Upper lobe of right lung (tissue), 1 donor: ENCODE measurements at regions not wholly inside any gene's neighbourhood (a gene's known extent, or its start where the extent isn't known, plus 50 kb on each side); places are given as distances from the start of the nearest gene placed in this dataset.

ENCODE experiments used
- ATAC-seq: fragments of 200-7000 bp; cut with Tn5 transposase; one replicate; pipeline ENCODE4 v1.9.1; 2020; ENCODE audit warnings: mild to moderate bottlenecking, moderate library complexity
- DNase-seq: peaks from one replicate; pipeline ENCODE4 v3.0.0-alpha.2; 2020
- H3K27ac ChIP-seq: fragments of 200-600 bp; one replicate; pipeline ENCODE4 v1.8.0; 2022
- H3K27me3 ChIP-seq: fragments of 200-600 bp; one replicate; pipeline ENCODE4 v1.8.0; 2022; ENCODE audit warnings: mild to moderate bottlenecking
- H3K36me3 ChIP-seq: fragments of 200-600 bp; one replicate; pipeline ENCODE4 v1.8.0; 2022
- H3K4me1 ChIP-seq: fragments of 200-600 bp; one replicate; pipeline ENCODE4 v1.8.0; 2022
- H3K4me3 ChIP-seq: fragments of 200-600 bp; one replicate; pipeline ENCODE4 v1.8.0; 2022; ENCODE audit warnings: mild to moderate bottlenecking
- H3K9me3 ChIP-seq: fragments of 200-600 bp; one replicate; pipeline ENCODE4 v1.8.0; 2022
- CTCF ChIP-seq: fragments of 200-600 bp; IDR thresholded peaks from one replicate; pipeline ENCODE4 v1.8.0; 2022; ENCODE audit warnings: antibody characterized with exemption
- intact Hi-C: fragments of 100-400 bp; cut with DNase I; formaldehyde crosslinking; loops from one replicate; pipeline ENCODE4 v1.11.0; 2022
- donor health status: DM: no; HTN: yes; CAD: no; lungs with severe emphysema.

GRCh38 chr20:48238326-48238725 is 453.0 kb upstream of the SULF2 start:
- Histone ChIP-seq H3K36me3 (no peaks in the 10 kb centered on the region), H3K4me1 (no peaks in the 10 kb centered on the region), H3K27ac (no peak overlapping the region), H3K9me3 (no peaks in the 10 kb centered on the region), H3K27me3 (peaks cover 5% of the 10 kb centered on the region), H3K4me3 (no peak overlapping the region)
- no peak for DNase-seq
- no peak for TF ChIP-seq CTCF
- ATAC-seq: no peak
- intact Hi-C loops: no loop called here

- H3K27ac ChIP-seq: no peak overlapping the region
- H3K4me3 ChIP-seq: no peak overlapping the region
- H3K4me1 ChIP-seq: no peaks in the 10 kb centered on the region
- no peak for TF ChIP-seq CTCF
- ATAC-seq (no peak), DNase-seq (no peak)
- no peaks in the 10 kb centered on the region for H3K9me3 ChIP-seq
- intact Hi-C loops: no loop called here
- H3K27me3 ChIP-seq: peaks cover 5% of the 10 kb centered on the region
- no peaks in the 10 kb centered on the region for H3K36me3 ChIP-seq
These were observed 451.0 kb upstream of the SULF2 start for GRCh38 chr20:48236000-48236970.

GRCh38 chr20:48234951-48235350 is 449.7 kb upstream of the SULF2 start:
- no peak for TF ChIP-seq CTCF
- DNase-seq: no peak
- Histone ChIP-seq H3K36me3 (no peaks in the 10 kb centered on the region), H3K27me3 (peaks cover 5% of the 10 kb centered on the region), H3K9me3 (no peaks in the 10 kb centered on the region), H3K4me1 (no peaks in the 10 kb centered on the region), H3K4me3 (no peak overlapping the region), H3K27ac (no peak overlapping the region)
- intact Hi-C loops: no loop called here
- ATAC-seq: no peak

- Histone ChIP-seq H3K4me3 (no peak overlapping the region), H3K36me3 (no peaks in the 10 kb centered on the region), H3K4me1 (no peaks in the 10 kb centered on the region), H3K27me3 (peaks cover 5% of the 10 kb centered on the region), H3K27ac (no peak overlapping the region), H3K9me3 (no peaks in the 10 kb centered on the region)
- TF ChIP-seq CTCF: no peak
- intact Hi-C loops: no loop called here
- DNase-seq (no peak), ATAC-seq (no peak)
These were observed 446.1 kb upstream of the SULF2 start for GRCh38 chr20:48231253-48231930.

- Histone ChIP-seq H3K27ac (no peak overlapping the region), H3K36me3 (no peaks in the 10 kb centered on the region), H3K4me1 (no peaks in the 10 kb centered on the region), H3K9me3 (no peaks in the 10 kb centered on the region), H3K4me3 (no peak overlapping the region), H3K27me3 (peaks cover 5% of the 10 kb centered on the region)
- ATAC-seq (no peak), DNase-seq (no peak)
- intact Hi-C loops: no loop called here
- TF ChIP-seq CTCF: no peak
These were observed 444.9 kb upstream of the SULF2 start for GRCh38 chr20:48230216-48230615.
